IMR-90 (cell line): ENCODE measurements at regions not wholly inside any gene's neighbourhood (a gene's known extent, or its start where the extent isn't known, plus 50 kb on each side); places are given as distances from the start of the nearest gene placed in this dataset.

ENCODE experiments used
- ATAC-seq: fragments of 200-7000 bp; cut with Tn5 transposase; 2 replicates; pipeline ENCODE4 v1.9.1; 2020; ENCODE audit warnings: low read depth, mild to moderate bottlenecking, moderate library complexity
- BruUV-seq: library from RNA; stranded (reverse); fragments of 400-500 nt; replicated peaks from 2 replicates; lab custom pipeline; 2021; lab: Mats Ljungman, UMichigan
- CTCF ChIA-PET: fragments of 300-600 bp; formaldehyde crosslinking; extraction: SDS; loops from one replicate; lab custom pipeline; 2021; ENCODE audit warnings: antibody characterized with exemption; lab: Yijun Ruan, JAX
- POLR2A ChIA-PET: fragments of 300-600 bp; sonication (Branson Sonifier 250); formaldehyde crosslinking; loops from one replicate; lab custom pipeline; 2022; ENCODE audit warnings: antibody characterized with exemption; ENCODE audit not compliant: unreplicated experiment; lab: Charles Lee
- DNase-seq: peaks from one replicate; pipeline ENCODE4 v3.0.0; 2013
- H2AFZ ChIP-seq: replicated peaks from 2 replicates; pipeline ENCODE3; 2013; ENCODE audit warnings: low read length, mild to moderate bottlenecking; ENCODE audit not compliant: poor library complexity
- H2AK5ac ChIP-seq: 2 replicates; pipeline ENCODE4 v1.6.1; 2013; ENCODE audit warnings: low read depth, low read length, inconsistent platforms
- H2AK9ac ChIP-seq: replicated peaks from 2 replicates; pipeline ENCODE3; 2013; ENCODE audit warnings: mild to moderate bottlenecking, low read depth, low read length, moderate library complexity; ENCODE audit not compliant: poor library complexity
- H2BK120ac ChIP-seq: 2 replicates; pipeline ENCODE4 v1.6.1; 2013; ENCODE audit warnings: low read depth, low read length, inconsistent platforms
- H2BK15ac ChIP-seq: 3 replicates; pipeline ENCODE4 v1.6.1; 2013; ENCODE audit warnings: low read depth, low read length, inconsistent platforms
- H2BK20ac ChIP-seq: 2 replicates; pipeline ENCODE4 v1.6.1; 2013; ENCODE audit warnings: low read depth, mild to moderate bottlenecking, inconsistent platforms, low read length, moderate library complexity
- H2BK5ac ChIP-seq: 2 replicates; pipeline ENCODE4 v1.6.1; 2013; ENCODE audit warnings: mild to moderate bottlenecking, low read depth, low read length, inconsistent platforms; ENCODE audit not compliant: poor library complexity, severe bottlenecking
- H3K14ac ChIP-seq: replicated peaks from 2 replicates; pipeline ENCODE4 v1.6.1; 2013; ENCODE audit warnings: low read depth, low read length, inconsistent platforms
- H3K18ac ChIP-seq: 2 replicates; pipeline ENCODE4 v1.6.1; 2013; ENCODE audit warnings: low read depth, low read length, control low read depth
- H3K23ac ChIP-seq: 2 replicates; pipeline ENCODE4 v1.6.1; 2013; ENCODE audit warnings: low read depth, low read length, inconsistent platforms
- H3K27ac ChIP-seq: 2 replicates; pipeline ENCODE4 v1.5.1; 2013; ENCODE audit warnings: mild to moderate bottlenecking, control low read depth, low read length; ENCODE audit not compliant: insufficient read depth
- H3K27me3 ChIP-seq: 2 replicates; pipeline ENCODE4 v1.6.1; 2013; ENCODE audit warnings: low read length; ENCODE audit not compliant: control insufficient read depth, insufficient read depth
- H3K36me3 ChIP-seq: 2 replicates; pipeline ENCODE4 v1.6.1; 2013; ENCODE audit warnings: low read length, mixed read lengths; ENCODE audit not compliant: control insufficient read depth, insufficient read depth
- H3K4ac ChIP-seq: 2 replicates; pipeline ENCODE4 v1.6.1; 2013; ENCODE audit warnings: low read depth, low read length, inconsistent platforms
- H3K4me1 ChIP-seq: 2 replicates; pipeline ENCODE4 v1.6.1; 2013; ENCODE audit warnings: low read length, mixed read lengths; ENCODE audit not compliant: control insufficient read depth, insufficient read depth
- H3K4me2 ChIP-seq: 2 replicates; pipeline ENCODE4 v1.6.1; 2013; ENCODE audit warnings: low read depth, mild to moderate bottlenecking, control low read depth, low read length, moderate library complexity
- H3K4me3 ChIP-seq: 2 replicates; pipeline ENCODE4 v1.5.1; 2013; ENCODE audit warnings: low read depth, mild to moderate bottlenecking, control low read depth, low read length, moderate library complexity; ENCODE audit not compliant: insufficient read depth
- H3K56ac ChIP-seq: 2 replicates; pipeline ENCODE4 v1.6.1; 2013; ENCODE audit warnings: low read length, inconsistent platforms; ENCODE audit not compliant: insufficient read depth; ENCODE audit errors: extremely low read depth
- H3K79me1 ChIP-seq, 2 experiments: 2 replicates each; pipeline ENCODE4 v1.6.1; 2013; ENCODE audit warnings: low read length in 2 of 2, inconsistent platforms in 1 of 2, low read depth in 1 of 2
- H3K9ac ChIP-seq: 2 replicates; pipeline ENCODE4 v1.6.1; 2013; ENCODE audit warnings: low read depth, low read length, control low read depth
- H3K9me1 ChIP-seq: 2 replicates; pipeline ENCODE4 v1.6.1; 2013; ENCODE audit warnings: low read length, inconsistent platforms; ENCODE audit not compliant: insufficient read depth
- H3K9me3 ChIP-seq: 2 replicates; pipeline ENCODE4 v1.6.1; 2013; ENCODE audit warnings: low read length; ENCODE audit not compliant: control insufficient read depth, insufficient read depth
- H4K20me1 ChIP-seq: 2 replicates; pipeline ENCODE4 v1.6.1; 2013; ENCODE audit warnings: low read length, inconsistent platforms; ENCODE audit not compliant: insufficient read depth
- H4K5ac ChIP-seq: 2 replicates; pipeline ENCODE4 v1.6.1; 2013; ENCODE audit warnings: mild to moderate bottlenecking, low read depth, low read length, control low read depth
- H4K8ac ChIP-seq, 2 experiments: 2 replicates each; pipeline ENCODE4 v1.6.1; 2013; ENCODE audit warnings: low read depth in 2 of 2, low read length in 2 of 2, control low read depth in 1 of 2, inconsistent platforms in 1 of 2
- H4K91ac ChIP-seq: 2 replicates; pipeline ENCODE4 v1.6.1; 2013; ENCODE audit warnings: low read depth, low read length, inconsistent platforms; ENCODE audit not compliant: insufficient read depth
- BHLHE40 ChIP-seq: fragments of 150-350 bp; IDR thresholded peaks from 2 replicates; pipeline ENCODE4 v1.6.1; 2016; ENCODE audit warnings: mild to moderate bottlenecking, low read depth, low read length
- MXI1 ChIP-seq: IDR thresholded peaks from 2 replicates; pipeline ENCODE4 v1.6.1; 2012; ENCODE audit warnings: low read depth, mild to moderate bottlenecking, low read length, moderate library complexity, borderline replicate concordance
- NFE2L2 ChIP-seq: fragments of 150-350 bp; IDR thresholded peaks from 2 replicates; pipeline ENCODE4 v1.6.1; 2016; ENCODE audit warnings: low read depth, mild to moderate bottlenecking, low read length
- RFX5 ChIP-seq: IDR thresholded peaks from 2 replicates; pipeline ENCODE4 v1.8.0; 2012; ENCODE audit warnings: low read depth, mild to moderate bottlenecking, low read length, moderate library complexity
- SMC3 ChIP-seq: fragments of 150-350 bp; IDR thresholded peaks from 2 replicates; pipeline ENCODE4 v1.6.1; 2016; ENCODE audit warnings: low read depth, mild to moderate bottlenecking, antibody characterized with exemption, low read length, moderate library complexity
- WGBS, 2 experiments: methylation state at CpG; one replicate each; pipeline versions ENCODE4 v1.1.5 to v1.1.7; 2013; ENCODE audit warnings: missing lambda C conversion rate in 2 of 2; ENCODE audit not compliant: insufficient read length in 1 of 2; ENCODE audit errors: extremely low coverage in 2 of 2; 5-methylcytosine and 5-hydroxymethylcytosine counted together
- dilution Hi-C: fragments of 300-500 bp; cut with HindIII; formaldehyde crosslinking; loops from one replicate; pipeline ENCODE4 v1.14.3; 2018; ENCODE audit warnings: low sequenced_read_pairs; ENCODE audit not compliant: unreplicated experiment
- in situ Hi-C: fragments of 300-500 bp; cut with MboI; formaldehyde crosslinking; loops from 3 replicates; pipeline ENCODE4 v1.14.3; 2019; ENCODE audit warnings: low sequenced_read_pairs, inconsistent platforms, mixed read lengths
- intact Hi-C: fragments of 100-400 bp; cut with micrococcal nuclease; formaldehyde crosslinking; loops from 2 replicates; pipeline ENCODE4 v1.10.0; 2022
- TF ChIP-seq, protein P1 (sequence below): fragments of 150-350 bp; IDR thresholded peaks from 2 replicates; pipeline ENCODE4 v1.6.1; 2016; ENCODE audit warnings: low read depth, mild to moderate bottlenecking, low read length, moderate library complexity, borderline replicate concordance
- TF ChIP-seq, protein P2 (sequence below): conservative IDR thresholded peaks from 2 replicates; pipeline ENCODE4 v1.5.1; 2012; ENCODE audit warnings: mild to moderate bottlenecking, low read depth, low read length, improper control_type of control experiment
- TF ChIP-seq, protein P3 (sequence below): fragments of 150-350 bp; IDR thresholded peaks from 2 replicates; pipeline ENCODE4 v1.6.1; 2017; ENCODE audit warnings: mild to moderate bottlenecking, antibody characterized with exemption, low read length, low read depth

DNA sequence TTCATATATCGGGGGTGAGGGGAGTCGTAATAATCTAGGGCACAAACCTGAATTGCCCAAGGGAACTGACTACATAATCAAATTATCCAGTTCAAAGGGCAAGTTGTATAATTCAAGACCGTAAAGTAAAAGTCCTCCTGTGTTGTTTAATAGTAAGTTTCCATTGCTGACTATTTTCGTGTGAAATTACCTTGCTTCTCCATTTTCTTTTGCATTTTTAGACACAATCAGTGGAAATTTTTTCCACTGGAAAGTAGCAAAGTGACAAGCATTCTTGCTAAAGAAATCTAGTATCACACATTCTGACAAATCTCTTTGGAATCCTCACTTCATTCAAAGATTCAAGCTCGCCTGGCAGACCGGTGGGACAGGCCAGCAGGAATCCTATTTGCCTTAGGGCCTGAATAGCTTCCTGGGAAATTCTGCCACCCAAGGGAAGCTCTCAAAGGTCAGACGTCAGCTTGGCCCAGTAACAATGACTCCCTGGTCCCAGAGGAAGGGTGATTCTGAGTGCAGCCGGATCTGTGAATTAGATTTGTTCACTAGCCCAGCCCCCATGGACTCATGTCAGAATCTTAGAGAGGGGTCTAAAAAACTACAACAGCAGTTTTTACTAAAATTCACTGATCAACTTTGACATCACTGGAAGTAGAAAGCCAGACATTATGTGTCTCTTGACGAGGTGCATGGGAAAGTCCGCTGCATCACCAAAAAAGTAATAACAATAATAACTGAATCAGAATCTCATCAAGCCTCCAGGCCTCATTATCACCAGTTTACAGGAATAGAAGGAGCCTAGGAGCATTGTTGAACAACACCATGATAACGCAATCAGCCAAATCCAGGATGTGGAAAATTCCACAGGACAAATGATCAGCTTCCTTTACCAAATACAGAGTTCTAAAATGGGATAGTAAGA lies 161.0 kb downstream of the SKIDA1 start (continued):
- TF ChIP-seq BHLHE40 (no peak), NFE2L2 (no peak), RFX5 (no peak)

DNA sequence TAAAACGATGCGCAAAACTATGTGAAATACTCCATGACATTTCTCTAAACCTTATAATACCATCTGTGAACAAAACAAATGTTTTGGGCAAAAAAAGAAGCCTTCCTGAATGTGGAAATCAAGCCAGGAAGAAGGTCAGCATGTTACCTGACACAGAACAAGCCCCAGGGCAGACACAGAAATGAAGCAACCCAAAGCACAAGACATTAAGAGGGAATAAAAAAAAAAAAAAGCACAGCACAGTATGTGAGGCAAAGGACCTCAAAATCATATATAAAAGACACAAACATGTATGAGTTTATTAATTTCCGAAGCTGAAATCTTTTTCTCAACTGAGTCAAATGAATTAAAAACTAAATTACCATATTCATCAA lies 161.8 kb downstream of the SKIDA1 start:
- H3K23ac ChIP-seq, result no peak overlapping the region
- peaks cover 2% of the 10 kb centered on the region for H3K4me1 ChIP-seq
- intact Hi-C loops, result no loop called here
- no peak overlapping the region for H3K4ac ChIP-seq
- no peak overlapping the region for H2BK15ac ChIP-seq
- H2BK5ac ChIP-seq, result peak overlapping the region; percentile 49
- H3K27me3 ChIP-seq, result no peaks in the 10 kb centered on the region
- H4K91ac ChIP-seq, result 0 out of 2 replicates have a peak overlapping the region, but pooled peaks have one; percentile 5
- H2AFZ ChIP-seq, result no peak overlapping the region
- no peak overlapping the region for H2AK9ac ChIP-seq
- ChIA-PET POLR2A (no interaction called here), CTCF (no interaction called here)
- H3K4me3 ChIP-seq, result no peak overlapping the region
- H3K14ac ChIP-seq, result no peak overlapping the region
- H4K5ac ChIP-seq, result peak overlapping the region; percentile 35; the same call in 1 of the 2 replicates
- peak overlapping the region; percentile 38; the same call in 1 of the 2 replicates for H2BK20ac ChIP-seq
- no peaks in the 10 kb centered on the region; the same call in 1 of the 2 replicates for H3K9me1 ChIP-seq
- H3K9ac ChIP-seq, result no peak overlapping the region
- dilution Hi-C loops, result no loop called here
- no peak for TF ChIP-seq MXI1
- TF ChIP-seq, protein P1, sequence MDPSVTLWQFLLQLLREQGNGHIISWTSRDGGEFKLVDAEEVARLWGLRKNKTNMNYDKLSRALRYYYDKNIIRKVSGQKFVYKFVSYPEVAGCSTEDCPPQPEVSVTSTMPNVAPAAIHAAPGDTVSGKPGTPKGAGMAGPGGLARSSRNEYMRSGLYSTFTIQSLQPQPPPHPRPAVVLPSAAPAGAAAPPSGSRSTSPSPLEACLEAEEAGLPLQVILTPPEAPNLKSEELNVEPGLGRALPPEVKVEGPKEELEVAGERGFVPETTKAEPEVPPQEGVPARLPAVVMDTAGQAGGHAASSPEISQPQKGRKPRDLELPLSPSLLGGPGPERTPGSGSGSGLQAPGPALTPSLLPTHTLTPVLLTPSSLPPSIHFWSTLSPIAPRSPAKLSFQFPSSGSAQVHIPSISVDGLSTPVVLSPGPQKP, result no peak
- TF ChIP-seq, protein P2, sequence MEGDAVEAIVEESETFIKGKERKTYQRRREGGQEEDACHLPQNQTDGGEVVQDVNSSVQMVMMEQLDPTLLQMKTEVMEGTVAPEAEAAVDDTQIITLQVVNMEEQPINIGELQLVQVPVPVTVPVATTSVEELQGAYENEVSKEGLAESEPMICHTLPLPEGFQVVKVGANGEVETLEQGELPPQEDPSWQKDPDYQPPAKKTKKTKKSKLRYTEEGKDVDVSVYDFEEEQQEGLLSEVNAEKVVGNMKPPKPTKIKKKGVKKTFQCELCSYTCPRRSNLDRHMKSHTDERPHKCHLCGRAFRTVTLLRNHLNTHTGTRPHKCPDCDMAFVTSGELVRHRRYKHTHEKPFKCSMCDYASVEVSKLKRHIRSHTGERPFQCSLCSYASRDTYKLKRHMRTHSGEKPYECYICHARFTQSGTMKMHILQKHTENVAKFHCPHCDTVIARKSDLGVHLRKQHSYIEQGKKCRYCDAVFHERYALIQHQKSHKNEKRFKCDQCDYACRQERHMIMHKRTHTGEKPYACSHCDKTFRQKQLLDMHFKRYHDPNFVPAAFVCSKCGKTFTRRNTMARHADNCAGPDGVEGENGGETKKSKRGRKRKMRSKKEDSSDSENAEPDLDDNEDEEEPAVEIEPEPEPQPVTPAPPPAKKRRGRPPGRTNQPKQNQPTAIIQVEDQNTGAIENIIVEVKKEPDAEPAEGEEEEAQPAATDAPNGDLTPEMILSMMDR, result no peak
- TF ChIP-seq, protein P3, sequence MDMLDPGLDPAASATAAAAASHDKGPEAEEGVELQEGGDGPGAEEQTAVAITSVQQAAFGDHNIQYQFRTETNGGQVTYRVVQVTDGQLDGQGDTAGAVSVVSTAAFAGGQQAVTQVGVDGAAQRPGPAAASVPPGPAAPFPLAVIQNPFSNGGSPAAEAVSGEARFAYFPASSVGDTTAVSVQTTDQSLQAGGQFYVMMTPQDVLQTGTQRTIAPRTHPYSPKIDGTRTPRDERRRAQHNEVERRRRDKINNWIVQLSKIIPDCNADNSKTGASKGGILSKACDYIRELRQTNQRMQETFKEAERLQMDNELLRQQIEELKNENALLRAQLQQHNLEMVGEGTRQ, result no peak
- TF ChIP-seq SMC3, result no peak
- DNase-seq, result no peak
- 100% methylated on average over 1 of the region's 3 CpGs; no CpG with 5 or more reads in 1 of the 2 experiments for WGBS, 2 experiments
- H3K4me2 ChIP-seq, result no peak overlapping the region
- H3K27ac ChIP-seq, result no peak overlapping the region
- no TSS peak for BruUV-seq
- H3K9me3 ChIP-seq, result no peaks in the 10 kb centered on the region
- no peaks in the 10 kb centered on the region for H3K79me1 ChIP-seq
- in situ Hi-C loops, result no loop called here
- no peaks in the 10 kb centered on the region for H3K36me3 ChIP-seq
- H4K8ac ChIP-seq, result no peak overlapping the region; a peak in 1 of 4 replicates
- H3K56ac ChIP-seq, result no peak overlapping the region
- H2AK5ac ChIP-seq, result peak overlapping the region; percentile 20; the same call in 1 of the 2 replicates
- H2BK120ac ChIP-seq, result no peak overlapping the region
- no peak overlapping the region; the same call in 1 of the 2 replicates for H3K18ac ChIP-seq
- no peak for ATAC-seq
- H4K20me1 ChIP-seq, result no peaks in the 10 kb centered on the region
